Activated CD8-positive, alpha-beta T cell treated with anti-CD3 and anti-CD28 coated beads for 36 hours (primary cell): ENCODE measurements at regions not wholly inside any gene's neighbourhood (a gene's known extent, or its start where the extent isn't known, plus 50 kb on each side); places are given as distances from the start of the nearest gene placed in this dataset.

Experiments used
- ATAC-seq: fragments of 200-7000 bp; cut with Tn5 transposase; one replicate; pipeline ENCODE4 v1.10.0; 2021; ENCODE audit warnings: mild to moderate bottlenecking, moderate library complexity
- CTCF ChIA-PET: fragments of 350-600 bp; sonication (Branson Sonifier 250); formaldehyde crosslinking; loops from one replicate; lab custom pipeline; 2021; ENCODE audit warnings: antibody characterized with exemption; lab: Charles Lee
- POLR2A ChIA-PET: fragments of 350-600 bp; sonication (Branson Sonifier 250); formaldehyde crosslinking; loops from one replicate; lab custom pipeline; 2021; ENCODE audit warnings: antibody characterized with exemption; lab: Charles Lee
- DNase-seq: peaks from one replicate; pipeline ENCODE4 v3.0.0-alpha.2; 2020
- H3K27ac Mint-ChIP-seq: one replicate; pipeline ENCODE4 v1.8.0; 2021; ENCODE audit warnings: mild to moderate bottlenecking, mixed read lengths
- H3K27me3 Mint-ChIP-seq: one replicate; pipeline ENCODE4 v1.8.0; 2021; ENCODE audit warnings: mixed read lengths
- H3K36me3 Mint-ChIP-seq: one replicate; pipeline ENCODE4 v1.8.0; 2021; ENCODE audit warnings: low read depth, mixed read lengths
- H3K4me1 Mint-ChIP-seq: one replicate; pipeline ENCODE4 v1.8.0; 2021; ENCODE audit warnings: low read depth, mixed read lengths
- H3K4me3 Mint-ChIP-seq: one replicate; pipeline ENCODE4 v1.8.0; 2021; ENCODE audit warnings: mild to moderate bottlenecking, moderate library complexity, mixed read lengths
- H3K9me3 Mint-ChIP-seq: one replicate; pipeline ENCODE4 v1.8.0; 2021; ENCODE audit warnings: mixed read lengths
- CTCF ChIP-seq: fragments of 200-600 bp; IDR thresholded peaks from one replicate; pipeline ENCODE4 v1.8.0; 2022; ENCODE audit warnings: antibody characterized with exemption, mild to moderate bottlenecking
- intact Hi-C: fragments of 100-400 bp; cut with micrococcal nuclease; formaldehyde crosslinking; loops from one replicate; pipeline ENCODE4 v1.10.0; 2022

- Mint-ChIP-seq H3K27me3 (no peaks in the 10 kb centered on the region), H3K27ac (no peak overlapping the region), H3K9me3 (peaks cover 11% of the 10 kb centered on the region), H3K4me3 (no peak overlapping the region), H3K4me1 (no peaks in the 10 kb centered on the region), H3K36me3 (no peaks in the 10 kb centered on the region)
- TF ChIP-seq CTCF, result no peak
- DNase-seq (no peak), ATAC-seq (no peak)
- CTCF ChIA-PET, result no interaction called here
- intact Hi-C loops, result no loop called here
- POLR2A ChIA-PET, result no interaction called here
Measured at GRCh38 chr13:81722456-81722855, 1381.5 kb upstream of the SPRY2 start.

- intact Hi-C loops, result no loop called here
- Mint-ChIP-seq H3K36me3 (no peaks in the 10 kb centered on the region), H3K27ac (no peak overlapping the region), H3K4me3 (no peak overlapping the region), H3K27me3 (no peaks in the 10 kb centered on the region), H3K4me1 (no peaks in the 10 kb centered on the region), H3K9me3 (peaks cover 11% of the 10 kb centered on the region)
- ChIA-PET CTCF (no interaction called here), POLR2A (no interaction called here)
- DNase-seq, result no peak
- TF ChIP-seq CTCF, result no peak
- ATAC-seq, result no peak
Measured at GRCh38 chr13:81721400-81721799, 1380.5 kb upstream of the SPRY2 start.

GRCh38 chr13:81714513-81714912 is 1373.6 kb upstream of the SPRY2 start:
- Mint-ChIP-seq H3K4me1 (no peaks in the 10 kb centered on the region), H3K27ac (no peak overlapping the region), H3K4me3 (no peak overlapping the region), H3K36me3 (no peaks in the 10 kb centered on the region), H3K27me3 (no peaks in the 10 kb centered on the region), H3K9me3 (peaks cover 14% of the 10 kb centered on the region)
- ATAC-seq, result no peak
- DNase-seq, result no peak
- TF ChIP-seq CTCF, result no peak
- intact Hi-C loops, result no loop called here
- ChIA-PET CTCF (no interaction called here), POLR2A (no interaction called here)

- TF ChIP-seq CTCF, result no peak
- no peak for ATAC-seq
- no peak for DNase-seq
- Mint-ChIP-seq H3K27ac (no peak overlapping the region), H3K9me3 (peaks cover 16% of the 10 kb centered on the region), H3K27me3 (no peaks in the 10 kb centered on the region), H3K4me3 (no peak overlapping the region), H3K4me1 (no peaks in the 10 kb centered on the region), H3K36me3 (no peaks in the 10 kb centered on the region)
- intact Hi-C loops, result no loop called here
- POLR2A ChIA-PET, result no interaction called here
- CTCF ChIA-PET, result no interaction called here
Measured at GRCh38 chr13:81713201-81713600, 1372.3 kb upstream of the SPRY2 start.

- no peak overlapping the region for H3K4me3 Mint-ChIP-seq
- intact Hi-C loops, result no loop called here
- POLR2A ChIA-PET, result no interaction called here
- no peak for ATAC-seq
- no peak for TF ChIP-seq CTCF
- H3K9me3 Mint-ChIP-seq, result peaks cover 16% of the 10 kb centered on the region
- no peaks in the 10 kb centered on the region for H3K4me1 Mint-ChIP-seq
- no peaks in the 10 kb centered on the region for H3K27me3 Mint-ChIP-seq
- CTCF ChIA-PET, result no interaction called here
- no peak for DNase-seq
- H3K36me3 Mint-ChIP-seq, result no peaks in the 10 kb centered on the region
- H3K27ac Mint-ChIP-seq, result no peak overlapping the region
Measured at GRCh38 chr13:81697826-81698225, 1356.9 kb upstream of the SPRY2 start.
